Tibial nerve (tissue), 4 donors: ENCODE measurements at regions not wholly inside any gene's neighbourhood (a gene's known extent, or its start where the extent isn't known, plus 50 kb on each side); places are given as distances from the start of the nearest gene placed in this dataset.

Experiments
- DNase-seq, 2 donors: peaks; one replicate each; pipeline ENCODE4 v3.0.0-alpha.2; 2019; ENCODE audit warnings: low spot score in 2 of 2
- H3K27ac ChIP-seq, 4 donors: fragments of 200-600 bp; sonication (generic) in 3 of 4; one replicate each; pipeline ENCODE4 v1.5.1; 2017 to 2019; ENCODE audit warnings: mild to moderate bottlenecking in 1 of 4
- H3K27me3 ChIP-seq, 2 donors: fragments of 200-600 bp; sonication (generic) in 1 of 2; one replicate each; pipeline versions ENCODE4 v1.5.1 to v1.6.0; 2017 to 2019
- H3K36me3 ChIP-seq, 3 donors: fragments of 200-600 bp; sonication (generic); one replicate each; pipeline ENCODE4 v1.5.1; 2018 to 2019
- H3K4me1 ChIP-seq, 4 donors: fragments of 200-600 bp; sonication (generic) in 3 of 4; one replicate each; pipeline ENCODE4 v1.5.1; 2017 to 2019
- H3K4me3 ChIP-seq, 4 donors: fragments of 200-600 bp; sonication (generic) in 3 of 4; one replicate each; pipeline ENCODE4 v1.5.1; 2017 to 2019; ENCODE audit warnings: mild to moderate bottlenecking in 1 of 4, moderate library complexity in 1 of 4
- H3K9me3 ChIP-seq, 4 donors: fragments of 200-600 bp; sonication (generic) in 3 of 4; one replicate each; pipeline ENCODE4 v1.5.1; 2017 to 2019
- CTCF ChIP-seq, 5 experiments: fragments of 200-600 bp in 3 of 5; fragments of 450-650 bp in 2 of 5; sonication (generic) in 3 of 5; IDR thresholded peaks; one replicate each; pipeline ENCODE4 v1.5.1; 2016 to 2019; ENCODE audit warnings: antibody characterized with exemption in 5 of 5, mild to moderate bottlenecking in 3 of 5, moderate library complexity in 2 of 5
- EP300 ChIP-seq, 2 donors: sonication (generic); formaldehyde crosslinking; IDR thresholded peaks; one replicate each; pipeline ENCODE4 v1.6.1; 2017; ENCODE audit warnings: antibody characterized with exemption in 2 of 2, mild to moderate bottlenecking in 1 of 2
- POLR2A ChIP-seq, 2 donors: fragments of 450-650 bp; IDR thresholded peaks; one replicate each; pipeline ENCODE4 v1.6.1; 2017; ENCODE audit warnings: antibody characterized with exemption in 2 of 2, mild to moderate bottlenecking in 2 of 2, moderate library complexity in 2 of 2
- WGBS, 2 donors: methylation state at CpG; one replicate each; pipeline ENCODE4 v1.1.5; 2018; 5-methylcytosine and 5-hydroxymethylcytosine counted together

GRCh38 chr4:24137671-24138601 lies 248.1 kb upstream of the PPARGC1A start:
- H3K36me3 ChIP-seq, result no peaks in the 10 kb centered on the region
- no peaks in the 10 kb centered on the region for H3K27me3 ChIP-seq
- H3K4me3 ChIP-seq, result no peak overlapping the region
- no peak overlapping the region for H3K27ac ChIP-seq
- 76 to 79% methylated on average over 8 of the region's 8 CpGs for WGBS, 2 donors
- no peaks in the 10 kb centered on the region for H3K9me3 ChIP-seq
- H3K4me1 ChIP-seq, result no peaks in the 10 kb centered on the region
- DNase-seq, result no peak
- TF ChIP-seq CTCF (IDR thresholded peaks at IDR 0.05) (no peak), EP300 (IDR thresholded peaks at IDR 0.05) (no peak), POLR2A (IDR thresholded peaks at IDR 0.05) (no peak)

- H3K9me3 ChIP-seq, result no peaks in the 10 kb centered on the region
- no peaks in the 10 kb centered on the region for H3K27me3 ChIP-seq
- no peaks in the 10 kb centered on the region for H3K36me3 ChIP-seq
- H3K27ac ChIP-seq, result no peak overlapping the region
- TF ChIP-seq EP300 (IDR thresholded peaks at IDR 0.05) (no peak), POLR2A (IDR thresholded peaks at IDR 0.05) (no peak)
- no peaks in the 10 kb centered on the region for H3K4me1 ChIP-seq
- no peak for DNase-seq
- H3K4me3 ChIP-seq, result no peak overlapping the region
- 73% methylated on average over 8 of the region's 8 CpGs for WGBS, 2 donors
Observed at GRCh38 chr4:24131954-24132673, 242.3 kb upstream of the PPARGC1A start.

GRCh38 chr4:24130637-24131036 lies 240.8 kb upstream of the PPARGC1A start:
- H3K27ac ChIP-seq, result no peak overlapping the region

GRCh38 chr4:24126776-24127175 lies 236.9 kb upstream of the PPARGC1A start:
- TF ChIP-seq EP300 (IDR thresholded peaks at IDR 0.05) (no peak), CTCF (IDR thresholded peaks at IDR 0.05) (no peak), POLR2A (IDR thresholded peaks at IDR 0.05) (no peak)
- no peaks in the 10 kb centered on the region for H3K4me1 ChIP-seq
- no peaks in the 10 kb centered on the region for H3K36me3 ChIP-seq
- H3K4me3 ChIP-seq, result no peak overlapping the region
- DNase-seq, result no peak
- WGBS, 2 donors, result 43 to 53% methylated on average over 5 of the region's 5 CpGs
- H3K27me3 ChIP-seq, result no peaks in the 10 kb centered on the region
- H3K27ac ChIP-seq, result no peak overlapping the region
- H3K9me3 ChIP-seq, result no peaks in the 10 kb centered on the region

More at GRCh38 chr4:24130637-24131036, 240.8 kb upstream of the PPARGC1A start:
- Histone ChIP-seq H3K27me3 (no peaks in the 10 kb centered on the region), H3K9me3 (no peaks in the 10 kb centered on the region), H3K4me3 (no peak overlapping the region), H3K36me3 (no peaks in the 10 kb centered on the region), H3K4me1 (no peaks in the 10 kb centered on the region)
- TF ChIP-seq EP300 (IDR thresholded peaks at IDR 0.05), result no peak
- no peak for TF ChIP-seq CTCF (IDR thresholded peaks at IDR 0.05)
- TF ChIP-seq POLR2A (IDR thresholded peaks at IDR 0.05), result no peak
- 67 to 81% methylated on average over 3 of the region's 3 CpGs for WGBS, 2 donors
- no peak for DNase-seq

GRCh38 chr4:24121395-24122175 lies 231.7 kb upstream of the PPARGC1A start:
- Histone ChIP-seq H3K4me3 (no peak overlapping the region), H3K4me1 (peaks cover 0 to 6% (median 0%) of the 10 kb centered on the region in 4 donors), H3K36me3 (no peaks in the 10 kb centered on the region), H3K27me3 (no peaks in the 10 kb centered on the region), H3K27ac (no peak overlapping the region), H3K9me3 (peaks cover 0 to 4% (median 0%) of the 10 kb centered on the region in 4 donors)
- TF ChIP-seq EP300 (IDR thresholded peaks at IDR 0.05) (no peak), POLR2A (IDR thresholded peaks at IDR 0.05) (no peak), CTCF (IDR thresholded peaks at IDR 0.05) (no peak)
- 75 to 77% methylated on average over 15 of the region's 15 CpGs for WGBS, 2 donors
- DNase-seq, result no peak
